ENCODE measurements at regions not wholly inside any gene's neighbourhood (a gene's known extent, or its start where the extent isn't known, plus 50 kb on each side); places are given as distances from the start of the nearest gene placed in this dataset.

DNA sequence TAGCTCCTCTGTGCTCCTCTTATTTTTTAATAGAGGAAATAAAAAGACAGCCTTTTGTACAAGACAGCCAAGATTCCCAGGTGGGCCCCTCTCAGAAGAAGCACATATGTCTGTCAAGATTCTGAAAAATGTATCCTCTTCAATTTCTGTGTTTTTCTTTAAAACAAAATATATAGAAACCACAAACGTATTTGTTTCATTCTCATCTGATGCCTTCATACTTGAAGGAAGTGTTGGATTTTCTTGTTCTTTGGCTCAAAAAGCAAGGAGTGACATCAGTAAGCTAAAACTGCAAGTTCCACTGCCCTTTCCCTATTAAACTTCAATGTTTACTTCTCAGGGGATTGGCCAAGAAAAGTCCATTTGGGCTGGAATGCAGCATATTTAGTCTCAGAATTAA is 193.8 kb upstream of the OSR1 start:
- Histone ChIP-seq H3K9ac (ENCODE audit: low read length in 2 of 2) (no peak overlapping the region), H3K36me3 (ENCODE audit: control insufficient read depth in 2 of 2, insufficient read depth in 2 of 2, low read length in 2 of 2) (no peaks in the 10 kb centered on the region), H3K4me3 (ENCODE audit: low read length in 2 of 2) (no peak overlapping the region), H3K4me1 (ENCODE audit: control insufficient read depth, insufficient read depth, low read length) (no peaks in the 10 kb centered on the region), H3K27me3 (ENCODE audit: control insufficient read depth in 1 of 2, insufficient read depth in 2 of 2, low read length in 2 of 2) (no peaks in the 10 kb centered on the region), H3K27ac (ENCODE audit: low read length) (no peak overlapping the region), H3K9me3 (ENCODE audit: control insufficient read depth in 2 of 2, low read length in 2 of 2) (no peaks in the 10 kb centered on the region)

DNA sequence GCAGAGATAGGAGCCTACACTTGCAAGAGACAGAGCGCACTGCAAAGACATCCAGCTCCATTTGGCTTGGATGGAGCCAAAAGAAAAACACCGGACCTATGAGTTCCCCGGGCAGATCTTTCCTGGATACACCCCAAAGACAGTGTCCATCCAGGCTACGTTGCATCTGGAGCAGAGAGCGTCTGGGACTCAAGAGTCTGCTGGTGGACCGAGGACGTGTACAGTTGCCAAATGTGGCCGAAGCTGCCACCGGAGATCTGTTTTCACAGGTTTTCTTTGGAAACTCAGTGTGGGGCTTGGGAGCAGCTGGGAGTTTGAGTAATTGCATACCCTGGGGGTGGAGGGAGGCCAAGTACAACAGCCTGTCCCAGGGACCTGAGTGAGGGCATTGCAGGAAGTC is 192.3 kb upstream of the OSR1 start:
- no peaks in the 10 kb centered on the region for H3K4me1 ChIP-seq (ENCODE audit: control insufficient read depth, insufficient read depth, low read length)
- H3K9ac ChIP-seq (ENCODE audit: low read length in 2 of 2): no peak overlapping the region
- H3K9me3 ChIP-seq (ENCODE audit: control insufficient read depth in 2 of 2, low read length in 2 of 2): no peaks in the 10 kb centered on the region
- H3K36me3 ChIP-seq (ENCODE audit: control insufficient read depth in 2 of 2, insufficient read depth in 2 of 2, low read length in 2 of 2): no peaks in the 10 kb centered on the region
- H3K27me3 ChIP-seq (ENCODE audit: control insufficient read depth in 1 of 2, insufficient read depth in 2 of 2, low read length in 2 of 2): no peaks in the 10 kb centered on the region
- no peak overlapping the region for H3K27ac ChIP-seq (ENCODE audit: low read length)
- no peak overlapping the region for H3K4me3 ChIP-seq (ENCODE audit: low read length in 2 of 2)

DNA sequence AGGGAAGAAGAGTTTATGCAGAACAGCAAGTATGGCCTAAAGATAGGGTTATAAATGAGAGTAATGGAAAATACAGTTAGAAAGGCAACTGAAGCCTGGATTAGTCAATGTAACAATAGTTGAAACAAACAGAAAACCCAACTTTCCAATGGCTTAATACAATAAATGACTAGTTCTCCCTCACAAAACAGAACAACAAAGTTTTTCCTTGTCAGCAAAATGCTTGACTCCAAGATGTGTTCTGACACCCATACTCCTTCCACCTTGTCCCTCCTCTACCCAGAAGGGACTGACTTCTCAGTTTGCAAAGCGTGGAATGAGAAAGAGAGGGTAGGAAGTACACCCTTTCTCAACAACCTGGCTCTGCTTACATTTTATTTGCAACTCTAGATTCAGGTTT is 191.4 kb upstream of the OSR1 start:
- no peaks in the 10 kb centered on the region for H3K27me3 ChIP-seq (ENCODE audit: control insufficient read depth in 1 of 2, insufficient read depth in 2 of 2, low read length in 2 of 2)
- no peak overlapping the region for H3K27ac ChIP-seq (ENCODE audit: low read length)
- H3K9me3 ChIP-seq (ENCODE audit: control insufficient read depth in 2 of 2, low read length in 2 of 2): no peaks in the 10 kb centered on the region
- H3K36me3 ChIP-seq (ENCODE audit: control insufficient read depth in 2 of 2, insufficient read depth in 2 of 2, low read length in 2 of 2): no peaks in the 10 kb centered on the region
- H3K4me3 ChIP-seq (ENCODE audit: low read length in 2 of 2): no peak overlapping the region
- H3K4me1 ChIP-seq (ENCODE audit: control insufficient read depth, insufficient read depth, low read length): no peaks in the 10 kb centered on the region
- no peak overlapping the region for H3K9ac ChIP-seq (ENCODE audit: low read length in 2 of 2)

DNA sequence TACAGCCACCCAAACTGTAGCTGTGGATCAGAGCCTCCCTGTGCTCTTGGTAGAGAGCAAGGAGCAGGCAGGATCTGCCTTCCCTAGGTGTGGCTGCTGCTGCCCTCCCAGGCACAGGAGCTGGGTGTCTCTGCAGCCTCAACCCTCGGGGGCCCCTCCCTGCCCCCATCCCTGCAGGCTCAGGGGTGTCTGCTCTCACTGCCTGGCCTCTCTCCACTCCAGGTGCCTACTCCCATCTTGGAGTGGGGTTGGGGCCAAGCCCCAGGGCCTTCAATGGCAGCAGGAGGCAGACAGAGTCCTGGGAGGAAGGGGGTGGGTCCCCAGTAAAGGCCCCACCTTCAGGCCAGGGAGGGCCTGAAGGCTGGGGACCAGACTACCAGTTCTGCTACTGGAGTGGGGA is 189.7 kb upstream of the OSR1 start:
- H3K27me3 ChIP-seq (ENCODE audit: control insufficient read depth in 1 of 2, insufficient read depth in 2 of 2, low read length in 2 of 2): no peaks in the 10 kb centered on the region
- H3K36me3 ChIP-seq (ENCODE audit: control insufficient read depth in 2 of 2, insufficient read depth in 2 of 2, low read length in 2 of 2): no peaks in the 10 kb centered on the region
- H3K4me3 ChIP-seq (ENCODE audit: low read length in 2 of 2): no peak overlapping the region
- H3K9me3 ChIP-seq (ENCODE audit: control insufficient read depth in 2 of 2, low read length in 2 of 2): no peaks in the 10 kb centered on the region
- H3K9ac ChIP-seq (ENCODE audit: low read length in 2 of 2): no peak overlapping the region
- H3K27ac ChIP-seq (ENCODE audit: low read length): no peak overlapping the region
- H3K4me1 ChIP-seq (ENCODE audit: control insufficient read depth, insufficient read depth, low read length): no peaks in the 10 kb centered on the region

DNA sequence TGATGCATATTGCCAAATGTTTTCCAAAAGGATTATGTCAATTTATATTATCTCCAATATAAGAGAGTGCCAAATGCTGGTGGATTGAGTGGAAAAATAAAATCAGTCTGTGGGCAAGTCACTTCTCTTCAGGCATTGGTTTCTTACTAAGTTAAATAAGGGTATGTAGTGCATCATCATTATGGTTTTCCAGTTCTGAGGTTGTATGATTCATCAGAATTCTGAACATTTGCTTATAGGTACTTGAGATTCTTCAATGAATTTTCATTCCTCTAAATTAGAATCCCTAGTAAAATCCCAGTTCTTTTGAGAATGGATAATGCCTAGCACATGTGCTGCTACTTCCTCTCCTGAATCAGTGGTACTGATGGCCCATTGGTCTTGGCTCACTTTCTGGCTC is 188.9 kb upstream of the OSR1 start:
- Histone ChIP-seq H3K4me1 (ENCODE audit: control insufficient read depth, insufficient read depth, low read length) (no peaks in the 10 kb centered on the region), H3K4me3 (ENCODE audit: low read length in 2 of 2) (no peak overlapping the region), H3K9me3 (ENCODE audit: control insufficient read depth in 2 of 2, low read length in 2 of 2) (no peaks in the 10 kb centered on the region), H3K27me3 (ENCODE audit: control insufficient read depth in 1 of 2, insufficient read depth in 2 of 2, low read length in 2 of 2) (no peaks in the 10 kb centered on the region), H3K9ac (ENCODE audit: low read length in 2 of 2) (no peak overlapping the region), H3K36me3 (ENCODE audit: control insufficient read depth in 2 of 2, insufficient read depth in 2 of 2, low read length in 2 of 2) (no peaks in the 10 kb centered on the region), H3K27ac (ENCODE audit: low read length) (no peak overlapping the region)

DNA sequence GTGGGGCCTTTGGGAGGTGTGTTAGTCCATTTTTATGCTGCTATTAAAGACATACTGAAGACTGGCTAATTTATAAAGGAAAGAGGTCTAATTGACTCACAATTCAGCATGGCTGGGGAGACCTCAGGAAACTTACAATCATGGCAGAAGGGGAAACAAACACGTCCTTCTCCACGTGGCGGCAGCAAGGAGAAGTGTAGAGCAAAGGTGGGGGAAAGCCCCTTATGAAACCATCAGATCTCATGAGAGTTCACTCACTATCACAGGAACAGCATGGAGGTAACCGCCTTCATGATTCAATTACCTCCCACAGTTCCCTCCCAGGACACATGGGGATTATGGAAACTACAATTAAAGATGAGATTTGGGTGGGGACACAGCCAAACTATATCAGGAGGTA is 187.1 kb upstream of the OSR1 start:
- H3K4me1 ChIP-seq (ENCODE audit: control insufficient read depth, insufficient read depth, low read length): no peaks in the 10 kb centered on the region
- H3K27ac ChIP-seq (ENCODE audit: low read length): no peak overlapping the region
- H3K36me3 ChIP-seq (ENCODE audit: control insufficient read depth in 2 of 2, insufficient read depth in 2 of 2, low read length in 2 of 2): no peaks in the 10 kb centered on the region
- no peaks in the 10 kb centered on the region for H3K27me3 ChIP-seq (ENCODE audit: control insufficient read depth in 1 of 2, insufficient read depth in 2 of 2, low read length in 2 of 2)
- no peak overlapping the region for H3K4me3 ChIP-seq (ENCODE audit: low read length in 2 of 2)
- no peak overlapping the region for H3K9ac ChIP-seq (ENCODE audit: low read length in 2 of 2)
- no peaks in the 10 kb centered on the region for H3K9me3 ChIP-seq (ENCODE audit: control insufficient read depth in 2 of 2, low read length in 2 of 2)

DNA sequence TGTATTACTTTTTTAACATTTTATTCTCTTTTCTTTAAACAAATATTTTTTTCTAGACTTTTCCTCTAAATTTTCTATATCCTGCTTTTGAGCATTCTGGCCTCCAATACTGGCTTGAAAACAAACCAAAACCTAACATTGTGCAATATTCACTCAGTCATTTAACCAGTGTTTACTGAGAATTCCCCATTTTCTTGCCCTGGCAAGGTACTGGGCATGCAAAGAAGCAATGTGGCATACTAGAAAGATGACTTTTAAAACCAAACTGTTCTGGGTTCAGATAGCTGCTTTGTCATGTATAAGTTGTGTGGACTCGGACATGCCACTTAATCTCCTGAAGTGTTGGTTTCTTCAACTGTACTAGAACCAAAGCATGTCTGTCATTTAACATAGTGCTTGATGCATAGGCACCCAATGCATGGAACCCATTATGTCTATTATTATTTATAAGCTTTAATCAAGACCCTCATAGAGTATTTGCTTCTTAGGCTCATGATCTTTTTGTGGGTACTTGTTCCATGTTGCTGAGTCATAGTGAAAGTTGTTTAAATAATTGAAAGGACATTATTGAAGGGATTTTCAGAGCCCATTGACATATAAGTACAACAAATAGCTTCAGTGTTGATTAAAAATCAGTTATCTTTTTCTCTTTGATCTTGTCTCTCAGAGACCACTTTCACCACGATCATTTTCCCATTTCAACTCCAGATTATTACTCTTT is 185.4 kb upstream of the OSR1 start:
- Histone ChIP-seq H3K27me3 (ENCODE audit: control insufficient read depth in 1 of 2, insufficient read depth in 2 of 2, low read length in 2 of 2) (no peaks in the 10 kb centered on the region), H3K4me3 (ENCODE audit: low read length in 2 of 2) (no peak overlapping the region), H3K36me3 (ENCODE audit: control insufficient read depth in 2 of 2, insufficient read depth in 2 of 2, low read length in 2 of 2) (no peaks in the 10 kb centered on the region), H3K9ac (ENCODE audit: low read length in 2 of 2) (no peak overlapping the region), H3K9me3 (ENCODE audit: control insufficient read depth in 2 of 2, low read length in 2 of 2) (no peaks in the 10 kb centered on the region), H3K4me1 (ENCODE audit: control insufficient read depth, insufficient read depth, low read length) (no peaks in the 10 kb centered on the region), H3K27ac (ENCODE audit: low read length) (no peak overlapping the region)

DNA sequence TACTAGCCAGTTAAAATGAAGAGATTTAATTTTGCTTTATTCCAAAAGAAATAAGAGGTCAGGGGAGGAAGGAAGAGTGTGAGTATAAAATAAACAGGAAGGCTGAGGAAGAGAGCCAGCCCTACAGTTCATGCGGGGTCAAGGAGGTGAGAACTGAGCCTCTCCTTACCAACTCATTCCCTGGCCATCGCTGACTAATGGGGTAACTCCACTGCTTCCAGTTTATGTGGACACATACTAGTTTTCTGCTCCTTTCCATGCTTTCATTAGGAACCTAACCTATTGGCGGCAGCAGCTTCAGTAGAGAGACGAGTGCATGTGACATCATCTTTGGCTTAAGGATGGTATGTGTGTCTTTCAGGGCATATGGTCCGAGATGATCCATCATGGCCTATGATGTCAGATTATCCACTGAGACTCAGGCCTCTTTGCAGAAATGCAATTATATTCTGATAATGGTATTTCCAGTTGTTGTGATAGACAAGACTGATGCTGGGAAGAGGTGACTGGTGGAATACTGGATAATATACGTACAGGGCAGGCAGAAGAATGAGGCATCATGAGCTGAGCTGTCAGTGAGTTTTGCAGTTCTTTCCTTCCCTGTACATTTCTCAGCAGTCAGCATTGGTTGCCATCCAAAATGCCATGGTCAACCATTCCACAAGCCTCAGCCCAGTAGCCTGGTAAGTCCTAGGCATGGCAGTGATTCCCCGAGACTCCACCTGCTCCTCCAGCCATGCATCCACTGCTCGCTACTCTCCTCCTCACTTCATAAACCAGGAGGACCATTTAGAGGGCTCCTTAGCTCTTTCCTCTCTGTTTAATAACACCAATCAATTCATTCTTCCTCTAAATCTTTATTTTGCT is 184.6 kb upstream of the OSR1 start:
- Histone ChIP-seq H3K4me3 (ENCODE audit: low read length in 2 of 2) (no peak overlapping the region), H3K4me1 (ENCODE audit: control insufficient read depth, insufficient read depth, low read length) (no peaks in the 10 kb centered on the region), H3K27ac (ENCODE audit: low read length) (no peak overlapping the region), H3K9ac (ENCODE audit: low read length in 2 of 2) (no peak overlapping the region), H3K36me3 (ENCODE audit: control insufficient read depth in 2 of 2, insufficient read depth in 2 of 2, low read length in 2 of 2) (no peaks in the 10 kb centered on the region), H3K27me3 (ENCODE audit: control insufficient read depth in 1 of 2, insufficient read depth in 2 of 2, low read length in 2 of 2) (no peaks in the 10 kb centered on the region), H3K9me3 (ENCODE audit: control insufficient read depth in 2 of 2, low read length in 2 of 2) (no peaks in the 10 kb centered on the region)

DNA sequence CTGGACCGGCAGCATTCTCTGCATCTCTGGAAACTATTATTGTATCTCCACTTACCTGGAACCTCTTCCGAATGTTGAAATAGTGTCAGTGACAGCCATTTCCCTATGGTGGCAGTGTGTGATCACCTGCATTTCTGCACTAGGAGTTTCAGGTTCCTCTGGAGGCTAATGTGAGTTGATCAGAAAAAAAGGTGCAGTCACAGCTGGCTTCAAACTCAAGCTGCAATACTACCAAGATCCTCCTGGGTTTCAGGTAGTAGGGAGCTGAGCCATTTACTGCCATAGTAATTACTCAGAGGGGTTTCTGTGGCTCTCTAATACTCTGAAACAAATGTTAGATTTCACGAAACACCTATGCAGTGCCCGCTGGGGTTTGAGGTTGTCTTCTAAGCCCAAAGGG is 183.5 kb upstream of the OSR1 start:
- H3K27ac ChIP-seq (ENCODE audit: low read length): no peak overlapping the region
- no peaks in the 10 kb centered on the region for H3K4me1 ChIP-seq (ENCODE audit: control insufficient read depth, insufficient read depth, low read length)
- H3K27me3 ChIP-seq (ENCODE audit: control insufficient read depth in 1 of 2, insufficient read depth in 2 of 2, low read length in 2 of 2): no peaks in the 10 kb centered on the region
- no peaks in the 10 kb centered on the region for H3K9me3 ChIP-seq (ENCODE audit: control insufficient read depth in 2 of 2, low read length in 2 of 2)
- H3K9ac ChIP-seq (ENCODE audit: low read length in 2 of 2): no peak overlapping the region
- no peak overlapping the region for H3K4me3 ChIP-seq (ENCODE audit: low read length in 2 of 2)
- no peaks in the 10 kb centered on the region for H3K36me3 ChIP-seq (ENCODE audit: control insufficient read depth in 2 of 2, insufficient read depth in 2 of 2, low read length in 2 of 2)

DNA sequence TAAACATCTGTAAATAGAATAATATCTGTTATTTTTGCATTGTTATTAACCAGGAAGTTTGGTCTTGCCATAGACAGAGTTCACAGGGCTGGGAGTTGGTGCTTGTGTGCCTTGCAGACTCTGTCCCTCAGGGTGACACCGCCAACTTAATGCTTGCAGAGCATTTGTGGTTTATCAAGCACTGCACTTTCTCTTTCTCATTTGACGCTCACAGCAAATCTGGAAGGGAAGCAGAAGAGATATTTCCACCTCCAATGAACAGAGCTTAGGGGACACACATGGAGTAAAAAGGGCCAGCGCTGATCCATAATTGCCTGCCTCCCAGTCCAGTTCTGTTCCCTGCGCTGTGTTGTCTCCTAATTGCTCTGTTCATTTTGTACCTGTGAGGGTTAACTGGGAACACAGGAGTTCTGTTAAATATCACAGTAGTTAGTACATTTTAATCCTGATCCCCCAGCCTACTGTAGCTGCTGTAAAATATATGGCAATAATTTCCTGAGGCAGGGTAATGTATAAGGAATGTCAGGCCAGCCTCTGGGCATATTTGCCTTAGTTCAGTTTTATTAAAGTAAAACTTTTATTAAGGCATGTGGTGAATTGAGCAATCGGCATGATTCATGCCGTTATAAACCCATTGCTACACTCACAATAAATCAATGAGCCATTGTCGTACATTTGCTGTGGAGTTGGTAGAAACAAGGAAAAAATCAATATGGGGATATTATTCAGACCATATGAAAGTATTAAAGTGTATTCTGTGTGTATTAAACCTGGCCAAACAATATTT is 182.5 kb upstream of the OSR1 start:
- no peaks in the 10 kb centered on the region for H3K9me3 ChIP-seq (ENCODE audit: control insufficient read depth in 2 of 2, low read length in 2 of 2)
- no peak overlapping the region for H3K9ac ChIP-seq (ENCODE audit: low read length in 2 of 2)
- H3K4me1 ChIP-seq (ENCODE audit: control insufficient read depth, insufficient read depth, low read length): no peaks in the 10 kb centered on the region
- no peak overlapping the region for H3K27ac ChIP-seq (ENCODE audit: low read length)
- no peaks in the 10 kb centered on the region for H3K36me3 ChIP-seq (ENCODE audit: control insufficient read depth in 2 of 2, insufficient read depth in 2 of 2, low read length in 2 of 2)
- H3K4me3 ChIP-seq (ENCODE audit: low read length in 2 of 2): no peak overlapping the region
- H3K27me3 ChIP-seq (ENCODE audit: control insufficient read depth in 1 of 2, insufficient read depth in 2 of 2, low read length in 2 of 2): no peaks in the 10 kb centered on the region
